ENCODE measurements at regions not wholly inside any gene's neighbourhood (a gene's known extent, or its start where the extent isn't known, plus 50 kb on each side); places are given as distances from the start of the nearest gene placed in this dataset.

DNA sequence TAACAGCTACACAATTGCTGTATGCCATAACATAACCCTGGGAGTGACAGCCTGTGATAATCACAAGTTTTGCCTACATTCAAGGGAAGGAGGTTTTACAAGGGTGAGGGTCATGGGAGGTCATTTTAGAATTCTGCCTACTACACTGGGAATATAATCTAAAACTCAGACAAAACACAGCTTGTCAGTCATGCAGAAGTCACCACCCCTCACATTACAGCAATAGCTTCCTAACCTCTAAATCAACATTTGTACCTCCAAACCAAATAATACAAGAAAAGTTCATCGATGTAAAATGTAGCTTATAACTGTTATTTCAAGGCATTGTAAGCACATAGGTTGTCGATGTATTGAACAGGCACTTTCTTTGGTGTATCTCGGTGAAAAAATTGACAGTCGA, 139.0 kb downstream of the FAM114A2 start:
- no peak for TF ChIP-seq CTCF (IDR thresholded peaks at IDR 0.05 in 4 of 5, conservative IDR thresholded peaks at IDR 0.05 in 1 of 5)
- no peak for TF ChIP-seq POLR2A (IDR thresholded peaks at IDR 0.05)
